CD14-positive monocyte (primary cell): ENCODE measurements at regions not wholly inside any gene's neighbourhood (a gene's known extent, or its start where the extent isn't known, plus 50 kb on each side); places are given as distances from the start of the nearest gene placed in this dataset.

Experiments used
- DNase-seq, 3 donors: peaks; one replicate each; pipeline ENCODE4 v3.0.0-alpha.2; 2011 to 2022
- H2AFZ ChIP-seq: 2 replicates; pipeline ENCODE4 v1.6.0; 2012; ENCODE audit warnings: mild to moderate bottlenecking, low read depth, low read length, inconsistent platforms; ENCODE audit not compliant: insufficient read depth, poor library complexity, severe bottlenecking
- H3K27ac ChIP-seq, 2 donors: 1 replicate in 1 of 2; 2 replicates in 1 of 2; pipeline ENCODE4 v1.5.1; 2012 to 2013; ENCODE audit warnings: low read length in 2 of 2, control low read depth in 1 of 2, inconsistent platforms in 1 of 2, low read depth in 1 of 2, mild to moderate bottlenecking in 1 of 2
- H3K27me3 ChIP-seq, 2 donors: one replicate each; pipeline versions ENCODE4 v1.6.0 to v1.6.1; 2011 to 2013; ENCODE audit warnings: low read length in 2 of 2; ENCODE audit not compliant: control insufficient read depth in 2 of 2, insufficient read depth in 2 of 2
- H3K36me3 ChIP-seq, 2 donors: replicated peaks in 1 of 2; 1 replicate in 1 of 2; 2 replicates in 1 of 2; pipeline versions ENCODE4 v1.5.1 to v1.6.1; 2012 to 2013; ENCODE audit warnings: low read length in 2 of 2, control low read depth in 1 of 2, inconsistent platforms in 1 of 2, mild to moderate bottlenecking in 1 of 2; ENCODE audit not compliant: insufficient read depth in 2 of 2, control insufficient read depth in 1 of 2
- H3K4me1 ChIP-seq, 2 donors: 1 replicate in 1 of 2; 2 replicates in 1 of 2; pipeline versions ENCODE4 v1.5.1 to v1.6.1; 2012 to 2013; ENCODE audit warnings: low read length in 2 of 2, control low read depth in 1 of 2, inconsistent platforms in 1 of 2, mild to moderate bottlenecking in 1 of 2, moderate library complexity in 1 of 2; ENCODE audit not compliant: insufficient read depth in 2 of 2, control insufficient read depth in 1 of 2
- H3K4me2 ChIP-seq: replicated peaks from 2 replicates; pipeline ENCODE3; 2012; ENCODE audit warnings: low read length, moderate library complexity, mild to moderate bottlenecking; ENCODE audit not compliant: poor library complexity, severe bottlenecking; ENCODE audit errors: extremely low read depth
- H3K4me3 ChIP-seq, 3 experiments: fragments of 200-600 bp in 1 of 3; sonication (generic) in 1 of 3; replicated peaks in 1 of 3; 1 replicate in 2 of 3; 2 replicates in 1 of 3; pipeline ENCODE4 v1.5.1; 2011 to 2013; ENCODE audit warnings: low read length in 3 of 3, mild to moderate bottlenecking in 3 of 3, control low read depth in 2 of 3, low read depth in 2 of 3, inconsistent platforms in 1 of 3, moderate library complexity in 1 of 3
- H3K79me2 ChIP-seq: 2 replicates; pipeline ENCODE4 v1.6.0; 2012; ENCODE audit warnings: mild to moderate bottlenecking, control low read depth, inconsistent platforms, low read length, moderate library complexity; ENCODE audit not compliant: insufficient read depth
- H3K9ac ChIP-seq: 2 replicates; pipeline ENCODE4 v1.6.0; 2017; ENCODE audit warnings: low read length, mild to moderate bottlenecking; ENCODE audit not compliant: insufficient read depth, poor library complexity, severe bottlenecking
- H3K9me3 ChIP-seq, 2 donors: replicated peaks in 1 of 2; 1 replicate in 1 of 2; 2 replicates in 1 of 2; pipeline versions ENCODE4 v1.5.1 to v1.6.1; 2012 to 2013; ENCODE audit warnings: low read length in 2 of 2, control low read depth in 1 of 2; ENCODE audit not compliant: control insufficient read depth in 1 of 2, insufficient read depth in 1 of 2
- H4K20me1 ChIP-seq: 2 replicates; pipeline ENCODE4 v1.6.0; 2012; ENCODE audit warnings: mild to moderate bottlenecking, low read length, control low read depth, moderate library complexity; ENCODE audit not compliant: insufficient read depth
- H3K27ac Mint-ChIP-seq, 7 donors: one replicate each; pipeline ENCODE4 v1.8.0; 2020; ENCODE audit warnings: mild to moderate bottlenecking in 7 of 7, mixed read lengths in 7 of 7, moderate library complexity in 6 of 7, inconsistent platforms in 2 of 7
- H3K27me3 Mint-ChIP-seq, 3 donors: one replicate each; pipeline ENCODE4 v1.8.0; 2021 to 2022; ENCODE audit warnings: low read depth in 3 of 3, mild to moderate bottlenecking in 3 of 3, mixed read lengths in 3 of 3, moderate library complexity in 3 of 3, inconsistent platforms in 1 of 3
- H3K36me3 Mint-ChIP-seq, 2 donors: one replicate each; pipeline ENCODE4 v1.8.0; 2020; ENCODE audit warnings: mixed read lengths in 2 of 2, inconsistent platforms in 1 of 2, mild to moderate bottlenecking in 1 of 2
- H3K4me1 Mint-ChIP-seq: one replicate; pipeline ENCODE4 v1.8.0; 2020; ENCODE audit warnings: mild to moderate bottlenecking, mixed read lengths
- H3K4me3 Mint-ChIP-seq, 2 donors: one replicate each; pipeline ENCODE4 v1.8.0; 2020; ENCODE audit warnings: mild to moderate bottlenecking in 2 of 2, mixed read lengths in 2 of 2, moderate library complexity in 1 of 2
- H3K9me3 Mint-ChIP-seq, 7 donors: one replicate each; pipeline ENCODE4 v1.8.0; 2020 to 2022; ENCODE audit warnings: mixed read lengths in 7 of 7, mild to moderate bottlenecking in 6 of 7, moderate library complexity in 6 of 7, inconsistent platforms in 2 of 7
- WGBS: methylation state at CpG from one replicate; pipeline ENCODE4 v1.1.5; 2013; ENCODE audit warnings: missing lambda C conversion rate; ENCODE audit not compliant: insufficient coverage; 5-methylcytosine and 5-hydroxymethylcytosine counted together
- intact Hi-C, 2 donors: fragments of 100-400 bp; cut with micrococcal nuclease; formaldehyde crosslinking; loops; one replicate each; pipeline versions ENCODE4 v1.15.0 to v1.15.1; 2023
- TF ChIP-seq, protein P1 (sequence below): fragments of 200-600 bp; IDR thresholded peaks from one replicate; pipeline ENCODE4 v1.8.0; 2022; ENCODE audit warnings: antibody characterized with exemption, mild to moderate bottlenecking

DNA sequence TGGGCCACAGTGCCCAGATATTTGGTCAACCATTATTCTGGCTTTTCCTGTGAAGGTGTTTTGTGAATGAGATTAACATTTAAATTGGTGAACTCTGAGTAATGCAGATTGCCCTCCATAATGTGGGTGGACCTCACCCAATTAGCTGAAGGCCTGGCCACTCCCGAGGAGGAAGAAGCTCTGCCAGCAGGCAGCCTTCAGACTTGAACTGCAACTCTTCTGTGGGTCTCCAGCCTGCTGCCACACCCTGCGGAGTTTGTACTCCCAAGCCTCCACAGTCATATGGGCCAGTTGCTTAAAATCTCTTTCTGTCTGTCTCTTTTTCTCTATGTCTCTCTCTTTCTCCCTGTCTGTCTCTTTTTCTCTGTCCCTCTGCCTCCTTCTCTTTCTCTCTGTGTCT is 262.7 kb downstream of the MYCN start:
- Histone ChIP-seq H3K4me3 (no peak overlapping the region), H3K4me1 (no peaks in the 10 kb centered on the region), H3K36me3 (no peaks in the 10 kb centered on the region), H4K20me1 (no peaks in the 10 kb centered on the region), H3K9ac (no peak overlapping the region), H3K9me3 (peaks cover under 1% of the 10 kb centered on the region in 2 donors), H3K4me2 (no peak overlapping the region), H3K27ac (no peak overlapping the region), H3K79me2 (no peaks in the 10 kb centered on the region), H2AFZ (no peak overlapping the region), H3K27me3 (no peaks in the 10 kb centered on the region)
- WGBS = 94% methylated on average over 2 of the region's 2 CpGs
- intact Hi-C loops = no loop called here
- Mint-ChIP-seq H3K9me3 (peaks cover 0 to 13% (median 3%) of the 10 kb centered on the region in 7 donors), H3K4me3 (no peak overlapping the region), H3K27ac (no peak overlapping the region), H3K4me1 (no peaks in the 10 kb centered on the region), H3K36me3 (no peaks in the 10 kb centered on the region), H3K27me3 (peaks cover 0 to 2% (median 0%) of the 10 kb centered on the region in 3 donors)
- TF ChIP-seq, protein P1, sequence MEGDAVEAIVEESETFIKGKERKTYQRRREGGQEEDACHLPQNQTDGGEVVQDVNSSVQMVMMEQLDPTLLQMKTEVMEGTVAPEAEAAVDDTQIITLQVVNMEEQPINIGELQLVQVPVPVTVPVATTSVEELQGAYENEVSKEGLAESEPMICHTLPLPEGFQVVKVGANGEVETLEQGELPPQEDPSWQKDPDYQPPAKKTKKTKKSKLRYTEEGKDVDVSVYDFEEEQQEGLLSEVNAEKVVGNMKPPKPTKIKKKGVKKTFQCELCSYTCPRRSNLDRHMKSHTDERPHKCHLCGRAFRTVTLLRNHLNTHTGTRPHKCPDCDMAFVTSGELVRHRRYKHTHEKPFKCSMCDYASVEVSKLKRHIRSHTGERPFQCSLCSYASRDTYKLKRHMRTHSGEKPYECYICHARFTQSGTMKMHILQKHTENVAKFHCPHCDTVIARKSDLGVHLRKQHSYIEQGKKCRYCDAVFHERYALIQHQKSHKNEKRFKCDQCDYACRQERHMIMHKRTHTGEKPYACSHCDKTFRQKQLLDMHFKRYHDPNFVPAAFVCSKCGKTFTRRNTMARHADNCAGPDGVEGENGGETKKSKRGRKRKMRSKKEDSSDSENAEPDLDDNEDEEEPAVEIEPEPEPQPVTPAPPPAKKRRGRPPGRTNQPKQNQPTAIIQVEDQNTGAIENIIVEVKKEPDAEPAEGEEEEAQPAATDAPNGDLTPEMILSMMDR = no peak
- DNase-seq = no peak

DNA sequence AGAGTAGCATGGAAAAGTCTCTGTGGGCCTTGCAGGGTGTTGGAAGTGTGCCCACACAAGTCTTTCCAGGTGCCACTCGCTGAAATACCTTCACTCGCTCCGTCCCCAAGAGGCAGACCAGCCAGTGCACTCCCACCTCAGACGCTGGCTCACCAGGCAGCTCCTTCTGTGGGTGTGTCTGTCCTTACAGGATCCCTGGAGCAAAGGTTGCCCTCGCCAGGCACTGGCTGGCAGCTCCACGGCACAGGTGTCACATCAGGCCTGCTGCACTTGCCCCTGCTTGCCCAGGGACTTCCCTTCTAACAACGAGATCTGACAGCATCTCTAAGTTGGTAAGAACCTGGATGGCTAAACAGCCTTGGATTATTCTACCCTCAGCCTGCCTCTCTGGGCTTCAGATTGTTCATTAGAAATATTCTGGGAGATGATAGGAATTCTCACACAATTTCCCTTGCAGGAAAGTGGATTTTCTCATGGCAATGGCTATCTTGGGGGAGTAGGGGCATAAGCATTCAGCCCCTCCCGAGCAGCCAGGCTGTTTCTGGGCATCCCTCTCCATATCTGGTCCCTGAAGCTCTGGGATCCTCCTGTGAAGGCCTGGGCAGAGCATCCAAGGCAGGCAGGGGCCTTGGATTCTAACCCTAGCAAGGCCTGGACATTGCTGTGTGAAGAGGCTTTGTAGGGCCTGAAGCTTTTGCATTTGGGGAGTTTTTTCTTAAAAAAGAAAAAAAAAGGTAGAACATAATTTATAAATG is 262.1 kb downstream of the MYCN start:
- H3K9me3 Mint-ChIP-seq = peaks cover 0 to 7% (median under 1%) of the 10 kb centered on the region in 7 donors
- Histone ChIP-seq H3K36me3 (no peaks in the 10 kb centered on the region), H3K4me2 (no peak overlapping the region), H3K9ac (no peak overlapping the region), H3K4me3 (no peak overlapping the region), H2AFZ (no peak overlapping the region), H3K4me1 (no peaks in the 10 kb centered on the region), H3K79me2 (no peaks in the 10 kb centered on the region), H3K27ac (no peak overlapping the region), H3K27me3 (no peaks in the 10 kb centered on the region), H4K20me1 (no peaks in the 10 kb centered on the region), H3K9me3 (no peaks in the 10 kb centered on the region)
- H3K4me1 Mint-ChIP-seq = no peaks in the 10 kb centered on the region
- H3K4me3 Mint-ChIP-seq = no peak overlapping the region
- 90% methylated on average over 7 of the region's 8 CpGs for WGBS
- H3K36me3 Mint-ChIP-seq = no peaks in the 10 kb centered on the region
- intact Hi-C loops = no loop called here
- DNase-seq = no peak
- TF ChIP-seq, protein P1 = no peak
- peaks cover 0 to 2% (median 0%) of the 10 kb centered on the region in 3 donors for H3K27me3 Mint-ChIP-seq
- peak overlapping the region in 1 of 7 donors; percentile 32 for H3K27ac Mint-ChIP-seq
